Common myeloid progenitor, CD34-positive (primary cell): ENCODE measurements at regions not wholly inside any gene's neighbourhood (a gene's known extent, or its start where the extent isn't known, plus 50 kb on each side); places are given as distances from the start of the nearest gene placed in this dataset.

Experiments used
- CTCF ChIA-PET: fragments of 350-600 bp; sonication (Branson Sonifier 250); formaldehyde crosslinking; loops from one replicate; lab custom pipeline; 2021; ENCODE audit warnings: antibody characterized with exemption; lab: Charles Lee
- POLR2A ChIA-PET: fragments of 350-600 bp; sonication (Branson Sonifier 250); formaldehyde crosslinking; loops from one replicate; lab custom pipeline; 2021; ENCODE audit warnings: antibody characterized with exemption; lab: Charles Lee
- DNase-seq, 3 donors: peaks; one replicate each; pipeline versions ENCODE4 v3.0.0 to v3.0.0-alpha.2; 2013
- H3K27ac ChIP-seq, 2 experiments: 1 replicate in 1 of 2; 2 replicates in 1 of 2; pipeline ENCODE4 v1.7.0; 2013; ENCODE audit warnings: inconsistent platforms in 2 of 2, low read length in 2 of 2, mild to moderate bottlenecking in 2 of 2, low read depth in 1 of 2, moderate library complexity in 1 of 2; ENCODE audit not compliant: severe bottlenecking in 2 of 2, insufficient read depth in 1 of 2, poor library complexity in 1 of 2
- H3K27me3 ChIP-seq, 5 experiments: replicated peaks in 2 of 5; 1 replicate in 3 of 5; 2 replicates in 2 of 5; pipeline versions ENCODE4 v1.6.1 to v1.7.0; 2013; ENCODE audit warnings: low read length in 4 of 5, mild to moderate bottlenecking in 2 of 5, moderate library complexity in 2 of 5, inconsistent platforms in 1 of 5; ENCODE audit not compliant: insufficient read depth in 5 of 5, control insufficient read depth in 4 of 5
- H3K36me3 ChIP-seq, 4 experiments: 1 replicate in 2 of 4; 2 replicates in 2 of 4; pipeline versions ENCODE4 v1.6.1 to v1.7.0; 2013; ENCODE audit warnings: low read length in 3 of 4, control low read depth in 1 of 4, mild to moderate bottlenecking in 1 of 4; ENCODE audit not compliant: control insufficient read depth in 4 of 4, insufficient read depth in 4 of 4
- H3K4me1 ChIP-seq, 4 experiments: 1 replicate in 3 of 4; 2 replicates in 1 of 4; pipeline versions ENCODE4 v1.6.1 to v1.7.1; 2013; ENCODE audit warnings: low read length in 3 of 4, mild to moderate bottlenecking in 3 of 4, control low read depth in 1 of 4, inconsistent platforms in 1 of 4, moderate library complexity in 1 of 4; ENCODE audit not compliant: control insufficient read depth in 4 of 4, insufficient read depth in 4 of 4; ENCODE audit errors: control extremely low read depth in 1 of 4
- H3K4me3 ChIP-seq, 7 experiments: 1 replicate in 4 of 7; 2 replicates in 3 of 7; pipeline versions ENCODE4 v1.5.1 to v1.7.0; 2013; ENCODE audit warnings: mild to moderate bottlenecking in 7 of 7, low read length in 6 of 7, moderate library complexity in 6 of 7, inconsistent platforms in 2 of 7, low read depth in 2 of 7, control low read depth in 1 of 7; ENCODE audit not compliant: insufficient read depth in 4 of 7, control insufficient read depth in 1 of 7; ENCODE audit errors: extremely low read depth in 1 of 7
- H3K9me3 ChIP-seq, 5 experiments: 1 replicate in 4 of 5; 2 replicates in 1 of 5; pipeline versions ENCODE4 v1.6.1 to v1.7.1; 2013; ENCODE audit warnings: low read length in 4 of 5, mild to moderate bottlenecking in 2 of 5, inconsistent platforms in 1 of 5, low read depth in 1 of 5, moderate library complexity in 1 of 5; ENCODE audit not compliant: control insufficient read depth in 4 of 5, insufficient read depth in 2 of 5; ENCODE audit errors: control extremely low read depth in 1 of 5
- WGBS: methylation state at CpG from one replicate; pipeline ENCODE4 v1.1.5; 2013; ENCODE audit not compliant: insufficient coverage; 5-methylcytosine and 5-hydroxymethylcytosine counted together

GRCh38 chr3:178078953-178079352 is 457.3 kb upstream of the KCNMB2 start:
- 38% methylated on average over 1 of the region's 1 CpG for WGBS
- ChIA-PET POLR2A (no interaction called here), CTCF (interaction anchor here (1.3 kb wide), 1 partner anchor 249 kb away, joined by 3 read pairs; no protein-coding TSS in a partner anchor)
- Histone ChIP-seq H3K4me3 (no peak overlapping the region), H3K4me1 (peaks cover 5 to 21% (median 7%) of the 10 kb centered on the region in 4 experiments), H3K36me3 (no peaks in the 10 kb centered on the region), H3K27ac (no peak overlapping the region), H3K9me3 (no peaks in the 10 kb centered on the region), H3K27me3 (no peaks in the 10 kb centered on the region)
- DNase-seq, result no peak

GRCh38 chr3:178079966-178080365 is 456.3 kb upstream of the KCNMB2 start:
- H3K9me3 ChIP-seq, result no peaks in the 10 kb centered on the region
- POLR2A ChIA-PET, result no interaction called here
- no peak overlapping the region for H3K27ac ChIP-seq
- H3K4me1 ChIP-seq, result peaks cover 13 to 31% (median 16%) of the 10 kb centered on the region in 4 experiments
- H3K27me3 ChIP-seq, result no peaks in the 10 kb centered on the region
- WGBS, result no CpG with 5 or more reads among the region's 1 CpG
- CTCF ChIA-PET, result no interaction called here
- no peak overlapping the region for H3K4me3 ChIP-seq
- no peaks in the 10 kb centered on the region for H3K36me3 ChIP-seq
- DNase-seq, result no peak

- CTCF ChIA-PET, result interaction anchor here (1.0 to 1.2 kb wide), 2 partner anchors 10 to 268 kb away, joined by 3 read pairs; no protein-coding TSS in a partner anchor
Measured at GRCh38 chr3:178082326-178082906, 453.8 kb upstream of the KCNMB2 start.

GRCh38 chr3:178083906-178084866 is 452.1 kb upstream of the KCNMB2 start:
- POLR2A ChIA-PET, result interaction anchor here (0.7 kb wide), 1 partner anchor 38 kb away, joined by 4 read pairs; no protein-coding TSS in a partner anchor
- no peaks in the 10 kb centered on the region for H3K9me3 ChIP-seq

More at GRCh38 chr3:178082326-178082906, 453.8 kb upstream of the KCNMB2 start:
- H3K9me3 ChIP-seq, result no peaks in the 10 kb centered on the region
- no peaks in the 10 kb centered on the region for H3K27me3 ChIP-seq
- no peak overlapping the region for H3K27ac ChIP-seq
- no peak for DNase-seq
- POLR2A ChIA-PET, result no interaction called here
- H3K36me3 ChIP-seq, result no peaks in the 10 kb centered on the region
- peaks cover 17 to 45% (median 33%) of the 10 kb centered on the region in 4 experiments for H3K4me1 ChIP-seq
- 100% methylated on average over 2 of the region's 4 CpGs for WGBS
- no peak overlapping the region for H3K4me3 ChIP-seq

GRCh38 chr3:178084938-178085816 is 451.1 kb upstream of the KCNMB2 start:
- Histone ChIP-seq H3K36me3 (no peaks in the 10 kb centered on the region), H3K27ac (peak overlapping the region in 1 of 2 experiments; percentile 69), H3K9me3 (no peaks in the 10 kb centered on the region), H3K27me3 (no peaks in the 10 kb centered on the region), H3K4me3 (peak overlapping the region in 1 of 7 experiments; percentile 50), H3K4me1 (peaks cover 17 to 38% (median 33%) of the 10 kb centered on the region in 4 experiments)
- DNase-seq, result peak; percentile 46 to 85 (median 79)
- WGBS, result 26% methylated on average over 4 of the region's 6 CpGs
- POLR2A ChIA-PET, result interaction anchor here (0.7 kb wide), 1 partner anchor 37 kb away, joined by 4 read pairs; no protein-coding TSS in a partner anchor
- CTCF ChIA-PET, result interaction anchor here (0.6 to 1.9 kb wide), 10 partner anchors 13 to 249 kb away, joined by 3 to 8 read pairs (median 4); no protein-coding TSS in a partner anchor

More at GRCh38 chr3:178083906-178084866, 452.1 kb upstream of the KCNMB2 start:
- Histone ChIP-seq H3K27me3 (no peaks in the 10 kb centered on the region), H3K4me3 (peak overlapping the region in 2 of 7 experiments; percentile 20 to 50), H3K27ac (peak overlapping the region in 1 of 2 experiments; percentile 69), H3K4me1 (peaks cover 17 to 38% (median 33%) of the 10 kb centered on the region in 4 experiments), H3K36me3 (no peaks in the 10 kb centered on the region)
- CTCF ChIA-PET, result interaction anchor here (0.6 to 1.9 kb wide), 9 partner anchors 12 to 250 kb away, joined by 3 to 8 read pairs (median 4); no protein-coding TSS in a partner anchor
- peak; percentile 38 to 61 (median 56) for DNase-seq
- 84% methylated on average over 4 of the region's 6 CpGs for WGBS

GRCh38 chr3:178085817-178086123 is 450.5 kb upstream of the KCNMB2 start:
- CTCF ChIA-PET, result interaction anchor here (1.0 kb wide), 2 partner anchors 52 to 102 kb away, joined by 3 read pairs; no protein-coding TSS in a partner anchor

More at GRCh38 chr3:178085817-178086123, 450.5 kb upstream of the KCNMB2 start:
- Histone ChIP-seq H3K4me1 (peaks cover 17 to 38% (median 33%) of the 10 kb centered on the region in 4 experiments), H3K27ac (no peak overlapping the region), H3K4me3 (no peak overlapping the region), H3K9me3 (no peaks in the 10 kb centered on the region), H3K36me3 (no peaks in the 10 kb centered on the region), H3K27me3 (no peaks in the 10 kb centered on the region)
- DNase-seq, result no peak
- POLR2A ChIA-PET, result no interaction called here
